Right kidney (tissue), 1 donor: ENCODE measurements at regions not wholly inside any gene's neighbourhood (a gene's known extent, or its start where the extent isn't known, plus 50 kb on each side); places are given as distances from the start of the nearest gene placed in this dataset.
"Not testable (repeated sequence)": the region's sequence is repeated elsewhere in the genome, so short reads cannot be mapped to it uniquely, and the experiment has no call there.

Experiments
- DNase-seq: peaks from one replicate; pipeline ENCODE4 v3.0.0-alpha.2; 2016

GRCh38 chr5:117393125-117393524 is 818.5 kb upstream of the SEMA6A start:
- DNase-seq = no peak

- DNase-seq = no peak
Measured at GRCh38 chr5:117380316-117380715, 805.7 kb upstream of the SEMA6A start.

- no peak for DNase-seq
Measured at GRCh38 chr5:117379521-117379920, 804.9 kb upstream of the SEMA6A start.

- no peak for DNase-seq
Measured at GRCh38 chr5:117376748-117377147, 802.1 kb upstream of the SEMA6A start.

- DNase-seq = no peak
Measured at GRCh38 chr5:117359895-117360294, 785.3 kb upstream of the SEMA6A start.

GRCh38 chr5:117357886-117358285 is 783.3 kb upstream of the SEMA6A start:
- DNase-seq = no peak

- DNase-seq = no peak
Measured at GRCh38 chr5:117347280-117347679, 772.7 kb upstream of the SEMA6A start.

- not testable (repeated sequence) for DNase-seq
Measured at GRCh38 chr5:117343726-117344125, 769.1 kb upstream of the SEMA6A start.

- DNase-seq = no peak
Measured at GRCh38 chr5:117337064-117337749, 762.6 kb upstream of the SEMA6A start.

GRCh38 chr5:117336208-117336607 is 761.6 kb upstream of the SEMA6A start:
- no peak for DNase-seq

GRCh38 chr5:117333011-117333410 is 758.4 kb upstream of the SEMA6A start:
- DNase-seq = no peak

- DNase-seq = no peak
Measured at GRCh38 chr5:117332341-117332740, 757.7 kb upstream of the SEMA6A start.

GRCh38 chr5:117327511-117327910 is 752.9 kb upstream of the SEMA6A start:
- DNase-seq = no peak

GRCh38 chr5:117326997-117327396 is 752.4 kb upstream of the SEMA6A start:
- DNase-seq = no peak

- DNase-seq = no peak
Measured at GRCh38 chr5:117318528-117318927, 743.9 kb upstream of the SEMA6A start.

- DNase-seq = no peak
Measured at GRCh38 chr5:117315170-117315569, 740.5 kb upstream of the SEMA6A start.

GRCh38 chr5:117304512-117305107 is 730.0 kb upstream of the SEMA6A start:
- DNase-seq = not testable (repeated sequence)

GRCh38 chr5:117302949-117303348 is 728.3 kb upstream of the SEMA6A start:
- DNase-seq = no peak

GRCh38 chr5:117302473-117302872 is 727.9 kb upstream of the SEMA6A start:
- no peak for DNase-seq

- DNase-seq = no peak
Measured at GRCh38 chr5:117299936-117300328, 725.3 kb upstream of the SEMA6A start.

GRCh38 chr5:117299224-117299935 is 724.8 kb upstream of the SEMA6A start:
- no peak for DNase-seq

- no peak for DNase-seq
Measured at GRCh38 chr5:117296872-117297271, 722.2 kb upstream of the SEMA6A start.

GRCh38 chr5:117295941-117296340 is 721.3 kb upstream of the SEMA6A start:
- no peak for DNase-seq

GRCh38 chr5:117286813-117287212 is 712.2 kb upstream of the SEMA6A start:
- DNase-seq = no peak
